WI38 (cell line): ENCODE measurements at regions not wholly inside any gene's neighbourhood (a gene's known extent, or its start where the extent isn't known, plus 50 kb on each side); places are given as distances from the start of the nearest gene placed in this dataset.

Source experiments
- H3K4me3 ChIP-seq: 2 replicates; pipeline ENCODE4 v1.5.1; 2011; ENCODE audit warnings: low read depth, mild to moderate bottlenecking, control low read depth, low read length
- TF ChIP-seq, protein P1 (sequence below): IDR thresholded peaks from 2 replicates; pipeline ENCODE4 v1.5.1; 2012; ENCODE audit warnings: low read depth, mild to moderate bottlenecking, control low read depth, low read length

DNA sequence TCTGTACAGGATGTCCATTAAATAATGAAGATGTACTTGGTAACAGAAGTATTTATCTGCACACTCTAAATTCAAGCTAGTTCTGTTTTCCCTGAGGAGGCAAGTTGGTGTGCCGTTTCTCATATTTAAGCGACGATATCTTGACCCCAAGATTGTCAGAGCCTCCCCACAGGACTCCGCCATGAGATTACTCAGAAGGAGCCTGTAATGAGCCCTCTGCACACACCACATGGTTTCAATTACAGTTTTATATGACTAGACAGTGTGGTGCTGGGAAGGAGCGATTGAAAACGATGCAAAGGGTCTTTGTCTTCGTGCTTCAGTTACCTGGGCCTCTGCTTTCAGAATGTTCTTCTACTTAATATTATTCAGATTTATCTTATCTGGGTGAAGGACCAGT, 840.4 kb upstream of the WWC1 start:
- TF ChIP-seq, protein P1, sequence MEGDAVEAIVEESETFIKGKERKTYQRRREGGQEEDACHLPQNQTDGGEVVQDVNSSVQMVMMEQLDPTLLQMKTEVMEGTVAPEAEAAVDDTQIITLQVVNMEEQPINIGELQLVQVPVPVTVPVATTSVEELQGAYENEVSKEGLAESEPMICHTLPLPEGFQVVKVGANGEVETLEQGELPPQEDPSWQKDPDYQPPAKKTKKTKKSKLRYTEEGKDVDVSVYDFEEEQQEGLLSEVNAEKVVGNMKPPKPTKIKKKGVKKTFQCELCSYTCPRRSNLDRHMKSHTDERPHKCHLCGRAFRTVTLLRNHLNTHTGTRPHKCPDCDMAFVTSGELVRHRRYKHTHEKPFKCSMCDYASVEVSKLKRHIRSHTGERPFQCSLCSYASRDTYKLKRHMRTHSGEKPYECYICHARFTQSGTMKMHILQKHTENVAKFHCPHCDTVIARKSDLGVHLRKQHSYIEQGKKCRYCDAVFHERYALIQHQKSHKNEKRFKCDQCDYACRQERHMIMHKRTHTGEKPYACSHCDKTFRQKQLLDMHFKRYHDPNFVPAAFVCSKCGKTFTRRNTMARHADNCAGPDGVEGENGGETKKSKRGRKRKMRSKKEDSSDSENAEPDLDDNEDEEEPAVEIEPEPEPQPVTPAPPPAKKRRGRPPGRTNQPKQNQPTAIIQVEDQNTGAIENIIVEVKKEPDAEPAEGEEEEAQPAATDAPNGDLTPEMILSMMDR: no peak

DNA sequence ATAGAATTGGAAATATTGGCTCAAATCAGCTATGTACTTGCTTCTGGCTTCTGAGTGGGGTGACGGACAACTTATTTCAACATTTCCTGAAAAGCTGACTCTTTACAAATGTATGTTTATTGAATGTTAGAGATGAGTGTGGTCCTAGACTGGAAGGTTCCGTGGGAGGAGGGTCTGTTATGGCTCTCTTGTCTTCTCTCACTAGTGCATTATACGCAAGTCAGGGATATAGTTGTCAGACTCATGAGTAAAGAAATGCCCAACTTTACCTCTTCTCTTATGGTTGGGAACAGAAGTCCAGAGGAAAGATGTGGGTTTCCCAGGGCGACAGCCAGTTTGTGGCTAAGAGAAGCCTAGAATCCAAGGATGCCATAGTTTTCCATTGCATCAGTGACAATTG, 839.3 kb upstream of the WWC1 start:
- TF ChIP-seq, protein P1: no peak
- no peak overlapping the region for H3K4me3 ChIP-seq

More for the DNA sequence above, 840.4 kb upstream of the WWC1 start:
- no peak overlapping the region for H3K4me3 ChIP-seq

DNA sequence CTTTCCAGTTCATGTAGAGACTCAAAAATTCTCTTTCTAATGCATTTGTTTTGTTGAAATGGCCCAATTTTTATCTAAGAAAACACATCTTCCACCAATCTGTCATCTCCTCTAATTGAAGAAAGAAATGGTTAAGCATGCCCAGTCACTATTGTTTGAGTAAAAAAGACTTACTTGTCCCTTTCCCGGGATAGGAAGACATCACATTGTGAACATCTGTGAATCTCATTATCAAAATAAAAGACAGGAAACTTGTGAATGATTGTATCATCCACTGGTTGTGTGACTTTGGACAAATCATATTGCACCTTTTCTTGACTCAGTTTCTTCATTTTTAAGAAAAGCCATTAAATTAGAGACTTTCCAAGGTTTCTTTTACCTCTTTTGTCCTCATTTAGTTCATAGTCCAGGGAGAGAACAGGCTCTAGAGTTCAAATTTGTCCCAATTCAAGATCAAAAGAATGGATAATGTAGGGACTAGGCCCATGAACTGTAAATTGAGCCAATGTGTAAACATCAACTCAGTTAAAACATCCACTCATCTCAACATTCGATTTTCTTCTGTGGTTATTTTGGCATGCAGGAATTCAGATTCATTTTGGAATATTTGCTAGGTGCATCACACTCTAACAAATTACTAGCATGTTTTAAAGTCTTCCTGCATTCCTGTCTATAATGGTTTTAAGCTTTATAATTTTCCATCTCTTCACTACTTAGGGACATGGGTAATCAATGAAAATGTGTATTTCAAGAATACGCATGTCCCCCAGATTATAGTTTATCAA, 838.0 kb upstream of the WWC1 start:
- TF ChIP-seq, protein P1: no peak
- no peak overlapping the region for H3K4me3 ChIP-seq

DNA sequence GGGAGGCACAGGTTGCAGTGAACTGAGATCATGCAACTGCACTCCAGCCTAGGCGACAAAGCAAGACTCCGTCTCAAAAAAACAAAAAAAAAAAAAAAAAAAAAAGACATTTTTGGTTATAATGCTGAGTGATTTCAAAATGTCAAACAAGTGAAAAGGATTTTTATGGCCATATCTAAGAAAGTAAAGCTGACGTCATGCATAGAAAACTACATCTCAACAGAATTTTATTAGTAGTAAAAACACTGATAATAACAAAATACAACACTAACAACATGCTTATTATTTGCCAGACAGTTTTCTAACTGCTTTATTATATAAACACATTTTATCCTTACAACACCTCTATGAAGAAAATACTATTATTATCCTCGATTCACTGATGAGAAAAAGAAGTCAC, 833.0 kb upstream of the WWC1 start:
- TF ChIP-seq, protein P1: no peak
- H3K4me3 ChIP-seq: no peak overlapping the region

DNA sequence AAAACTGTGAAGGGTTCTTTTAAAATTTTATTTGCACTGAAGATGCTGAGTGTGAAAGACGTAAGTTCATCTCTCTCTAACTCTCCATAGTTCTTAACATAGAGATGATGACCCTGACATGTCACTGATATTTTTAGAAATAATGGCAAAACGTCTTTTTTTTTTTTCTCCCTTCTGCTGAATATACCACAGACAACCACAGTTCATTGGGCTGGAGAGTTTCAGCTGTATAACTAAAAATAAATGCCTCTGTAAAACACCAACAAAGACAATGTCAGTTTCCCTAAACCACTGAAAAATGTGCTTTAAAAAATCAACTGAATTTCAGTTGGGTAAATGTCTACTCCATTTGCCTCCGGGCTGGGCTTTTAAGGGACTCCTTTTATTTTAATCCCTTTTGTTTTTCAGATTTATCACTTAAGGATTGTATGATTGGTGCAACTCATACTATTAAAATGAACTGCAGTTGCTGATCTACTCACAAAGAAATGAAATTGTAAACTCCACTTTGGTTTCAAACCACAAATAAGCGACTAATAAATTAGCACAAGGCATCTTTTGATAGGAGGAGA, 830.9 kb upstream of the WWC1 start:
- TF ChIP-seq, protein P1: no peak
- H3K4me3 ChIP-seq: no peak overlapping the region

DNA sequence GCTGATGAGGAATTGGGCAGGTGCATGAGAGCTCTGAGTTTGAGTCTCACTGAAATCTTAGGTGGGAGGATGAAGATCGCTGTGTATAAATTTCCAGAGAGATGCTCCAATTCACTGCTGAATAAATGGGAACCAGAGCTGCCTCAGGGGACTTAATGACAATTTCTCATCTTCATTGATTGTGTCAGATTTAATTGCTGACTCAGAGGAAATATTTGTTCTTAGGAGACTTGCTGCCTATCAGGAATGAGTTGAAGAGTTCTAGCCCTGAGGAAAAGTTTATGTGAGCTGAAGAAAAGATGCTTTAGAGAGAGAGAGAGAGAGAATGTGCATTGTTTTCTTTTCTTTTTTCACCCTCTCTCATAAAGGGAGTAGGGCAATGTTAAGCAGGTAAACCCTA, 827.5 kb upstream of the WWC1 start:
- no peak overlapping the region for H3K4me3 ChIP-seq
- TF ChIP-seq, protein P1: no peak

DNA sequence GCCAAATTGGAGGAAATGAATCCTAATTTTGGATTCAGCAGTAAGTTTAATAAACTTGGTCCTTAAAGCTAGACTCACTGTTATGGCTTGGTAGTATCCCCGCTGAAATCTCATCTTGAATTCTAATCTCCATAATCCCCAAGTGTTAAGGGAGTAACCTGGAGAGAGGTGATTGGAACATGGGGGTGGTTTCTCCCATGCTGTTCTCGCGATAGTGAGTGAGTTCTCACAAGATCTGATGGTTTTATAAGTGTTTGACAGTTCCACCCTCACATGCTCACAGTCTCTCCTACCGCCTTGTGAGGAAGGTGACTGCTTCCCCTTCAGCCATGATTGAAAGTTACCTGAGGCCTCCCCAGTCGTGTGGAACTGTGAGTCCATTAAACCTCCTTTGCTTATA, 824.5 kb upstream of the WWC1 start:
- TF ChIP-seq, protein P1: no peak
- H3K4me3 ChIP-seq: no peak overlapping the region
